CD4-positive, alpha-beta T cell (primary cell): ENCODE measurements at regions not wholly inside any gene's neighbourhood (a gene's known extent, or its start where the extent isn't known, plus 50 kb on each side); places are given as distances from the start of the nearest gene placed in this dataset.

Experiments used
- ATAC-seq: fragments of 200-7000 bp; cut with Tn5 transposase; one replicate; pipeline ENCODE4 v1.10.0; 2022; ENCODE audit warnings: mild to moderate bottlenecking; ENCODE audit not compliant: poor library complexity
- CTCF ChIA-PET: fragments of 350-600 bp; sonication (Branson Sonifier 250); formaldehyde crosslinking; loops from one replicate; lab custom pipeline; 2021; ENCODE audit warnings: antibody characterized with exemption, inconsistent platforms; lab: Charles Lee
- POLR2A ChIA-PET: fragments of 350-600 bp; sonication (Branson Sonifier 250); formaldehyde crosslinking; loops from one replicate; lab custom pipeline; 2021; ENCODE audit warnings: antibody characterized with exemption, inconsistent platforms; lab: Charles Lee
- DNase-seq, 14 experiments: peaks; one replicate each; pipeline ENCODE4 v3.0.0-alpha.2; 2013 to 2020; ENCODE audit warnings: mixed read lengths in 2 of 14
- H3K27ac ChIP-seq, 2 donors: one replicate each; pipeline versions ENCODE4 v1.5.1 to v1.7.0; 2013; ENCODE audit warnings: low read length in 2 of 2, low read depth in 1 of 2, mild to moderate bottlenecking in 1 of 2
- H3K27me3 ChIP-seq, 2 experiments: 1 replicate in 1 of 2; 2 replicates in 1 of 2; pipeline versions ENCODE4 v1.6.1 to v1.7.0; 2013; ENCODE audit warnings: low read length in 2 of 2, control low read depth in 1 of 2, mild to moderate bottlenecking in 1 of 2, moderate library complexity in 1 of 2; ENCODE audit not compliant: insufficient read depth in 2 of 2, control insufficient read depth in 1 of 2
- H3K36me3 ChIP-seq: one replicate; pipeline ENCODE4 v1.6.1; 2013; ENCODE audit warnings: low read length, control low read depth; ENCODE audit not compliant: insufficient read depth
- H3K4me1 ChIP-seq: one replicate; pipeline ENCODE4 v1.6.1; 2013; ENCODE audit warnings: low read length, control low read depth; ENCODE audit not compliant: insufficient read depth
- H3K4me3 ChIP-seq: one replicate; pipeline ENCODE4 v1.5.1; 2013; ENCODE audit warnings: mild to moderate bottlenecking, low read length, moderate library complexity
- H3K9me3 ChIP-seq, 2 experiments: 1 replicate in 1 of 2; 2 replicates in 1 of 2; pipeline versions ENCODE4 v1.6.1 to v1.7.0; 2013; ENCODE audit warnings: low read length in 2 of 2, mild to moderate bottlenecking in 2 of 2, control low read depth in 1 of 2, moderate library complexity in 1 of 2; ENCODE audit not compliant: control insufficient read depth in 1 of 2, insufficient read depth in 1 of 2
- H3K27ac Mint-ChIP-seq: one replicate; pipeline ENCODE4 v1.8.0; 2020; ENCODE audit warnings: mixed read lengths
- H3K27me3 Mint-ChIP-seq: one replicate; pipeline ENCODE4 v1.8.0; 2021; ENCODE audit warnings: mixed read lengths
- H3K36me3 Mint-ChIP-seq: one replicate; pipeline ENCODE4 v1.8.0; 2021; ENCODE audit warnings: low read depth, mixed read lengths
- H3K4me1 Mint-ChIP-seq: one replicate; pipeline ENCODE4 v1.8.0; 2021; ENCODE audit warnings: low read depth, mixed read lengths
- H3K4me3 Mint-ChIP-seq: one replicate; pipeline ENCODE4 v1.8.0; 2020; ENCODE audit warnings: mild to moderate bottlenecking, mixed read lengths
- H3K9me3 Mint-ChIP-seq: one replicate; pipeline ENCODE4 v1.8.0; 2020; ENCODE audit warnings: mixed read lengths
- CTCF ChIP-seq: fragments of 200-600 bp; IDR thresholded peaks from one replicate; pipeline ENCODE4 v1.8.0; 2022; ENCODE audit warnings: antibody characterized with exemption, mild to moderate bottlenecking
- intact Hi-C, 2 experiments: fragments of 100-400 bp; cut with DNase I in 1 of 2; cut with micrococcal nuclease in 1 of 2; formaldehyde crosslinking; loops; one replicate each; pipeline versions ENCODE4 v1.15.1 to v1.9.0; 2023 to 2025; cut with DNase I, micrococcal nuclease

- Histone ChIP-seq H3K27me3 (peaks cover 0 to 2% of the 10 kb centered on the region in 2 experiments), H3K27ac (no peak overlapping the region), H3K36me3 (no peaks in the 10 kb centered on the region), H3K4me3 (no peak overlapping the region), H3K4me1 (no peaks in the 10 kb centered on the region), H3K9me3 (no peaks in the 10 kb centered on the region)
- no peaks in the 10 kb centered on the region for H3K4me1 Mint-ChIP-seq
- H3K36me3 Mint-ChIP-seq = no peaks in the 10 kb centered on the region
- intact Hi-C loops = no loop called here
- no peak overlapping the region for H3K4me3 Mint-ChIP-seq
- ChIA-PET CTCF (no interaction called here), POLR2A (no interaction called here)
- TF ChIP-seq CTCF = no peak
- H3K27me3 Mint-ChIP-seq = no peaks in the 10 kb centered on the region
- no peaks in the 10 kb centered on the region for H3K9me3 Mint-ChIP-seq
- DNase-seq (no peak), ATAC-seq (no peak)
- no peak overlapping the region for H3K27ac Mint-ChIP-seq
Measured at GRCh38 chr18:24567199-24567598, 106.8 kb downstream of the HRH4 start.

GRCh38 chr18:24570716-24571115 is 110.3 kb downstream of the HRH4 start:
- intact Hi-C loops = no loop called here
- POLR2A ChIA-PET = no interaction called here
- no peak for ATAC-seq

DNA sequence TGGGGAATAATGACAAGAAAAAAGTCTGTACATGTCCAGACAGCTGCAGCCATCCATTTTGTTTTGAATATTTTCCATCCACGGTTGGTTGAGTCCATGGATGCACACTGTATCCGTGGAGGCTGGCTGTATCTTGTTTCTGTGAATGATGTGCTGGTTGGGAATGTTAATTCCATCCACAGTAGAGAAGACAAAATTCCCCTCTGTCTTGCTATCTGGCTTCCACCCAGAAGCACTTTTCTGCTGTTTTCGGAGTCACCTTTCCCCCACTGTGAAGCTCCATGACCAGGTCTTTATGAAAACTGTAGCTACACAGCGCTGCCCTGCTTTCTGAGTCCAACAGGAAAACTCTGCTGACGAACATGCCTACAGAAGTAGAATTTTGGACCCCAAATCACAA is 122.3 kb downstream of the HRH4 start:
- ATAC-seq = no peak
- peaks cover 26% of the 10 kb centered on the region for H3K27me3 Mint-ChIP-seq
- H3K4me3 Mint-ChIP-seq = no peak overlapping the region
- no peaks in the 10 kb centered on the region for H3K9me3 Mint-ChIP-seq
- CTCF ChIA-PET = no interaction called here
- DNase-seq = no peak
- no peaks in the 10 kb centered on the region for H3K36me3 ChIP-seq
- no peaks in the 10 kb centered on the region for H3K36me3 Mint-ChIP-seq
- no peaks in the 10 kb centered on the region for H3K9me3 ChIP-seq
- no peak overlapping the region for H3K27ac Mint-ChIP-seq
- TF ChIP-seq CTCF = no peak
- no peaks in the 10 kb centered on the region for H3K4me1 Mint-ChIP-seq
- intact Hi-C loops = no loop called here
- POLR2A ChIA-PET = no interaction called here
- H3K4me1 ChIP-seq = no peaks in the 10 kb centered on the region
- H3K4me3 ChIP-seq = no peak overlapping the region
- H3K27ac ChIP-seq = no peak overlapping the region
- no peaks in the 10 kb centered on the region for H3K27me3 ChIP-seq

More at GRCh38 chr18:24570716-24571115, 110.3 kb downstream of the HRH4 start:
- H3K27ac Mint-ChIP-seq = no peak overlapping the region
- Histone ChIP-seq H3K4me1 (no peaks in the 10 kb centered on the region), H3K4me3 (no peak overlapping the region), H3K27me3 (no peaks in the 10 kb centered on the region), H3K9me3 (peaks cover 0 to 5% of the 10 kb centered on the region in 2 experiments), H3K36me3 (no peaks in the 10 kb centered on the region), H3K27ac (no peak overlapping the region)
- CTCF ChIA-PET = no interaction called here
- H3K36me3 Mint-ChIP-seq = no peaks in the 10 kb centered on the region
- no peak overlapping the region for H3K4me3 Mint-ChIP-seq
- H3K4me1 Mint-ChIP-seq = no peaks in the 10 kb centered on the region
- H3K9me3 Mint-ChIP-seq = no peaks in the 10 kb centered on the region
- DNase-seq = no peak
- H3K27me3 Mint-ChIP-seq = peaks cover 4% of the 10 kb centered on the region
- no peak for TF ChIP-seq CTCF
